ENCODE measurements at regions not wholly inside any gene's neighbourhood (a gene's known extent, or its start where the extent isn't known, plus 50 kb on each side); places are given as distances from the start of the nearest gene placed in this dataset.

GRCh38 chr16:73798471-73798870 is 498.1 kb upstream of the PSMD7 start:
- no peak for DNase-seq

GRCh38 chr16:73797115-73797514 is 499.5 kb upstream of the PSMD7 start:
- no peak for DNase-seq

GRCh38 chr16:73796241-73796640 is 500.4 kb upstream of the PSMD7 start:
- DNase-seq: no peak

- DNase-seq: no peak
These were observed 501.6 kb upstream of the PSMD7 start for GRCh38 chr16:73794994-73795393.

GRCh38 chr16:73793871-73794437 is 502.7 kb upstream of the PSMD7 start:
- no peak for DNase-seq

GRCh38 chr16:73793260-73793659 is 503.4 kb upstream of the PSMD7 start:
- no peak for DNase-seq

- no peak for DNase-seq
These were observed 504.2 kb upstream of the PSMD7 start for GRCh38 chr16:73792199-73793020.

GRCh38 chr16:73781297-73781696 is 515.3 kb upstream of the PSMD7 start:
- no peak for DNase-seq

- DNase-seq: no peak
These were observed 517.7 kb upstream of the PSMD7 start for GRCh38 chr16:73778887-73779286.

GRCh38 chr16:73775841-73776388 is 520.7 kb upstream of the PSMD7 start:
- DNase-seq: no peak

- DNase-seq: no peak
These were observed 525.2 kb upstream of the PSMD7 start for GRCh38 chr16:73771196-73772064.

- no peak for DNase-seq
These were observed 527.8 kb upstream of the PSMD7 start for GRCh38 chr16:73768786-73769203.

- no peak for DNase-seq
These were observed 532.3 kb upstream of the PSMD7 start for GRCh38 chr16:73764321-73764720.

GRCh38 chr16:73756289-73757178 is 540.1 kb upstream of the PSMD7 start:
- no peak for DNase-seq

- DNase-seq: no peak
These were observed 542.7 kb upstream of the PSMD7 start for GRCh38 chr16:73753931-73754330.

GRCh38 chr16:73750639-73751038 is 546.0 kb upstream of the PSMD7 start:
- DNase-seq: no peak

GRCh38 chr16:73747328-73747727 is 549.3 kb upstream of the PSMD7 start:
- DNase-seq: no peak

GRCh38 chr16:73746554-73746953 is 550.1 kb upstream of the PSMD7 start:
- no peak for DNase-seq

GRCh38 chr16:73743665-73744496 is 552.7 kb upstream of the PSMD7 start:
- DNase-seq: no peak

GRCh38 chr16:73739049-73739769 is 557.4 kb upstream of the PSMD7 start:
- DNase-seq: no peak

- no peak for DNase-seq
These were observed 558.3 kb upstream of the PSMD7 start for GRCh38 chr16:73738266-73738665.
